ENCODE measurements at regions not wholly inside any gene's neighbourhood (a gene's known extent, or its start where the extent isn't known, plus 50 kb on each side); places are given as distances from the start of the nearest gene placed in this dataset.

DNA sequence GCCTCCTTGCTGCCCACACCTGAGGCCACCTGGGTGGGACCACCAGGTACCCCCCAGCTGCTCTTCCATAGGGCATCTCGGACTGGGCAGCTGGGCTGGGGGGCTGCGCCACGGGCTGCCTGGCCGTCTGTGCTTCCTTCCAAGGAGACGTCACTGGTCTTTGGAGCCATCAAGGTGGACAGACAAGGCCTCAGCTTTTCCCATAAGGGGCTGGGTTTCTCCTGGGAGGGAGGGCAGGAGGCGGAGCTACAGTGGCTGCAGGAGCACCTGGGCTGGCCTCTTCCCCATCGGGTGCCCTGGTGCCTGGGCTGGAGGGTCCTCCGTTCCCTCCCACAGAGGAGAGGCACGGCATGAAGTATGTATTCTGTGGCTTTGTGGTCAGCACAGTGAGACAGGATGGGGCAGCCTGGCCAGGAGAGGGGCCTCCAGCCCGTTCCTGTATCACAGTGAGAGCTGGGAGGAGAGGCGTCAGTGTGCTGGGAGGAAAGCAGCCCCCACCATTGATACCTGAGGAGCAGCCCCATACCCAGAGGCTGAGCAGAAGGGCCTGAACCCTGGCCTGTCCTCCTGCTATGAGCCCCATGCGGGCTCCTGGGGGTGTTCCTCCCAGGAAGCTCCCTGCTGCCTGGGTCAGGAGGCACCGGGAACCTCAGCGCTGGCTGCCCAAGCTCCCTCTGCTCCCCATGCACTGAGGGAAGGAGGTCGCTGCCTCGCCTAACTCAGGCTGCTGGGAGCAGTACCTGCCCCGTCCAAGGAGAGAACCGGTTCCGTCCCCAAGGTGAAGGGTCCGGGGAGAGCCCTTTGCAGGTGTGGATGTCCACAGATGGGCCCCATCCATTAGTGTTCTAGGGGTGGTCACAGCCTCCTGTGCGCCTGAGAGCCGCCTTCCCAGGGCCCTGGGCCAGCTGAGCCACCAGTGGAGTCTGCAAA, 1075.0 kb downstream of the BRD1 start:
- DNase-seq: no peak

DNA sequence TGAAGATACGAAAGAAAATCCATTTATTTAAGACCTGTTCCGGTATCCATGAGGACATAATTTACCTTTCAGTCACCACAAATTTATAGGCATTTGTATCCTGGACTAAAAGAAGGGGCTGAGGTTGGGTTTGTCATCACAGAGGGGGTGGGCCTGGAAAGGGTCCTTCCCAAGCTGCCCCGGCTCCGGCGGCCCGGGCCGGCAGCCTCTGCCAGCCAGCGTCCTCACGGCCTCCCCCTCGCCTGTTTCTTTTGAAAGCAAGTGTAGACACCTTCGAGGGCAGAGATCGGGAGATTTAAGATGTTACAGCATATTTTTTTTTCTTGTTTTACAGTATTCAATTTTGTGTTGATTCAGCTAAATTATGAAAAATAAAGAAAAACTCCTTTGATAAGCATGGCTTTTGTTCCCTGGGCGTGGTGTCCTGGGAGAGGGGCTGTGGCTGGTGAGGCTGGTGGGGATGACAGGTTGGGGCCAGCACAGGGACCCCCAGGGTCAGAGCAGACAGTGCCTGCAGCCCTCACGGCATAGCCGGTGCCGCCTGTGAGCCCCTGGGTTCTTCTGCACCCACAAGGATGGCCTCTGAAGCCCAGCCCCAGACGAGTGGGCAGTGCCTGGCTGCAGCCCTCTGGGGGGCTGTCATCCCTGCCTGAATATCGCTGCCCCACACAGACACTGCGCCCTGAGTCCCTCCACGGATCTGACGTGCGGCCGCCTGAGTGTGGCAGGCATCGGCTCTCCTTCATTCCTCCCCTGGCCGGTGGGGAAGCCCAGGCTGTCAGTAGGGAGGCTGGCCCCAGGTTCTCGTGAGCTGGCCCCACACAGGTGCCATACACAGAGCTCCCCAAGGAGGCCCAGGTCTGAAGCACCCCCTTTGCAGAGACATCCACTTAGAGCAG, 1075.9 kb downstream of the BRD1 start:
- no peak for DNase-seq

- DNase-seq: no peak
Measured at GRCh38 chr22:48750826-48751440, 1076.7 kb downstream of the BRD1 start.

GRCh38 chr22:48750282-48750681, 1077.4 kb downstream of the BRD1 start:
- no peak for DNase-seq

DNA sequence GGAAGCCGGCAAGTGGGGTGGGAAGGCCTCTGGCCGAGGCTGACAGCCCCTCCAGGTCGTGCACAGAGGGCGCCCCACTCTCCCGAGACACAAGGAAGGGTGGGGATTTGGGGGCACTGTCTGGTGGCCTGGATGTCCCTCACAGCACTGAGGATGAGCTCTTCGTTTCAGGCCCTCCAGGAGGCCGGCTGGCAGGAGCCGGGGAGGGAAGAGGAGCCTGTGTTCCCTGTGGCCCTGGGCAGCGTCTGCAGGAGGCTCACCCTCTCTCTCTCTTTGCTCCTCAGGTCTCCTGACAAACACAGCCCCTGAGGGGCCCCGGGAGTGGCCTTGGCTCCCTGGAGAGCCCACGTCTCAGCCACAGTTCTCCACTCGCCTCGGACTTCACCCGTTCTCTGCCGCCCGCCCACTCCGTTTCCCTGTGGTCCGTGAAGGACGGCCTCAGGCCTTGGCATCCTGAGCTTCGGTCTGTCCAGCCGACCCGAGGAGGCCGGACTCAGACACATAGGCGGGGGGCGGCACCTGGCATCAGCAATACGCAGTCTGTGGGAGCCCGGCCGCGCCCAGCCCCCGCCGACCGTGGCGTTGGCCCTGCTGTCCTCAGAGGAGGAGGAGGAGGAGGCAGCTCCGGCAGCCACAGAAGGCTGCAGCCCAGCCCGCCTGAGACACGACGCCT, 1078.0 kb downstream of the BRD1 start:
- no peak for DNase-seq

DNA sequence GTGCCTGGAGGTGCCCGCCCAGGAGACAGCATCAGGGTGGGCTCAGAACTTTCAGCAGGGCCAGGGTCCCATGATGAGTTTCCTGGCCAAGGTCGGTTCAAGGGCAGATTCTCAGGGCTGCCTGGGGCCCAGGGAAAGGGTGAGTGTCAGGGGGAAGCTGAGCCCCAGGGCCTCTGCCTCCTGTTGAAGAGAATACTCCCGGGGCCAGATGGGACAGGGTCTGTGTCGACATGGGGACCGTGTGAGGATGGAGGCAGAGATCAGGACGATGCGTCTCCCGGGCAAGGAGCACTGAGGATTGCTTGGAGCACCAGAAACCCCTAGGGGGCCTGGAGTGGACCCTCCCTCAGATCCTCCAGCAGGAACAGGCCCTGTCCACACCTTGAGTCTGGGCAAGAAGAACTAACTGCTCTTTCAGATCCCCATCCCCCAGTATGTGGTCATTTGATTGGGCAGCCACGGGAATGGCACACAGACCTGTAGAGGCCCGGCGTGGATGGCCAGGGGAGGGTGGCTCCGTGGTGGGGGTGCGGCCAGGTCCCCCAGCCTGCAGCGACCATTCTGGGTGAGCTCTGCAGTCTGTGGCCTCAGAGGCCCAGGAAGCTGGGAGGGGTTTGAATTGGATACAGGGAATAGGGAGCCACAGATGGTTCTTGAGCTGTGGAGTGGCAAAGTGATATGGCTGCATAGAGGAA, 1078.7 kb downstream of the BRD1 start:
- no peak for DNase-seq

- DNase-seq: no peak
Measured at GRCh38 chr22:48748113-48748859, 1079.4 kb downstream of the BRD1 start.

DNA sequence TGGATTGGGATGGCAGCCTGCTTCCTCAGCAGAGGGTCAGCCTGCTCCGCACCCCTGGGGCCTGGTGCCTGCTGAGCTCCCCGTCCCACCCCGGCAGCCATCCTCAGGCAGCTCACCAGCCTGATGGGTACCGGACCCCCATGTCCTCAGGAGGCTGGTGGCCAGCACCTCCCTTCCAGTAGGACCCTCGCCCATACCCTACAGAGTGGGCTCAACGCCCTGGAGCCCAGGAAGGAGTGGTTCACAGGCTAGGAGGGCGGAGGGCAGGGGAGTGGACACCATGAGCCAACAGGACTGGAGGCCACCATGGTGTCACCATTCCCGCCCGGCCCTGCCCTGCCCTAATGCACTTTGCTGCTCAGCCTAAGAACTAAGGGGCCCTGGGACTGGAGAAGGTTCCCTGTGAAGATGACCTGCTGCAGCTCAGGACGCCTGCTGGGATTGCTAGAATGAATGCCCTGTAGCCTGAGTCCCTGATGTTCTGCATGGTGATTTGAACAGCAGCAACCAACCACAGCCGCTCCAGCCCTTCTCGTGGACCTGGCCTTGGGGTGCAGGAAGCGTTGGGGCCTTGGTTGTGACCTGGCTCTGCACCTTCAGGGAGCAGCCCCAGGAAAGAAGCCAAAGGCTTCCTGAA, 1080.8 kb downstream of the BRD1 start:
- no peak for DNase-seq

DNA sequence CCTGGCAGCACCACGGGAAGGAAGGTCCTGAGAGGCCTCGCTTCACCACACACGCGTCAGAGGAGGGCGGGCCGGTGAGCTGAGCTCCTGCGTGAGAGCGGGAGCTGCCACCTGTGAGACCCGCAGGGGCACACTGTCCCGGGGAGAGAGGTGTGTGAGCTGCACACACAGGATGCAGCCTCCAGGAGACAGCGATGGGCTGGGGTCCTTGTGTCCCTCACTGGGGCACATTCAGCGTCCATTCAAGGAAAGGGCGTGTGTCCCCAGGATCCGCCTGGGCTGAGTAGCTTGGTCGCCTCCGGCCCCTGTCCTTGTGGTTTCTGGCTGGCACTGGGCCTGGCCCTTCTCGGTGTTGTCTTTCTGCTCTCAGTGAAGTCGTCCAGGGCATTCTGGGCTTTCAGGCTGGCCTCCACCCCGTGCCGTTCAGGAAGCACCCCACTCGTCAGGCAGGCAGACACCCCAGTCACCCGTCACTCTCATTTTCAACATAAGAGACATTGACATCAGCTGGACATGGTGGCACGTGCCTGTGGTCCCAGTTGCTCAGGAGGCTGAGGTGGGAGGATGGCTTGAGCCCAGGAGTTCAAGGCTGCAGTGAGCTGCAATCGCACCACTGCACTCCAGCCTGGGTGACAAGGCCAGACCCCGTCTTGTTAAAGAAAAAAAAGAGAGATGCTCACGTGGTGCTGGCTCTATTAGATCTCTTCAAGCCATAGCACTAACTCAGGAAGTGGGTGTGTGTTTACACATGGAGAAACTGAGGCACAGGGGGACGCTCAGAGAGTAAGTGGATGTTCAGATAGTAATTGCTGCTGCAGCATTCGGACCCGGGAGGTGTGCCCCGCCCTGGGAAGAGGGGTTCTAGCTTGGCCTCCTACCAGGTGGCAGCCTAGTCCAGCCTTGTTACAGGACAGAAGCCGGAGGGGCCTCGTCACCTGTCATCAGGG, 1081.6 kb downstream of the BRD1 start:
- no peak for DNase-seq

DNA sequence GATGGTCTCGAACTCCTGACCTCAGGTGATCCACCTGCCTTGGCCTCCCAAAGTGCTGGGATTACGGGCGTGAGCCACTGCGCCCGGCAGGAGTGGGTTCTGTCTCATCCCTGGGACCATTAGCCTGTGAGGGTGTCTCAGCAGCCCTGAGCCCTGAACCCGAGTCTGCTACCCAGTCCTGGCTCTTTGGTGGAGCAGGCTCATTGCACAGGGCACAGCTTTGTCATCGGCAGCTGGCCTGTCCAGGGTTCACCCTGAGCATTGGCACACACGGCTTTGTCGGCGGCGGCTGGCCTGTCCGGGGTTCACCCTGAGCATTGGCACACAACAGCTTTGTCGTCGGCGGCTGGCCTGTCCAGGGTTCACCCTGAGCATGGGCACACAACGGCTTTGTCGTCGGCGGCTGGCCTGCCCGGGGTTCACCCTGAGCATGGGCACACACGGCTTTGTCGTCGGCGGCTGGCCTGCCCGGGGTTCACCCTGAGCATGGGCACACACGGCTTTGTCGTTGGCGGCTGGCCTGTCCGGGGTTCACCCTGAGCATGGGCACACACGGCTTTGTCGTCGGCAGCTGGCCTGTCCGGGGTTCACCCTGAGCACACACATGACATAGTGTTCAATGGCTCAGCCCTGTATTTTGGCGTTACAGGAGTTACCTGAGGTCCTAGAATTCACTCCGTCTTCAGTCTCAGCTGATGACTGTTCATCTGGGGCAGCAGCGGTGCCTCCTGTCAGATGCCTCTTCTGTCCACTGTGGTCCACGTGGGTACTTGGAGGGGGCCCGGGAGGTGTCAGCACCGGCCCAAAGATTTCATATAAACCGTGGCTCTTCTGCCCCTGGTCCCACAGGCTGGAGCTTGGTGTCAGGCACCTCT, 1082.5 kb downstream of the BRD1 start:
- DNase-seq: no peak

- no peak for DNase-seq
Measured at GRCh38 chr22:48744283-48744641, 1083.4 kb downstream of the BRD1 start.

- no peak for DNase-seq
Measured at GRCh38 chr22:48743601-48744282, 1083.9 kb downstream of the BRD1 start.

DNA sequence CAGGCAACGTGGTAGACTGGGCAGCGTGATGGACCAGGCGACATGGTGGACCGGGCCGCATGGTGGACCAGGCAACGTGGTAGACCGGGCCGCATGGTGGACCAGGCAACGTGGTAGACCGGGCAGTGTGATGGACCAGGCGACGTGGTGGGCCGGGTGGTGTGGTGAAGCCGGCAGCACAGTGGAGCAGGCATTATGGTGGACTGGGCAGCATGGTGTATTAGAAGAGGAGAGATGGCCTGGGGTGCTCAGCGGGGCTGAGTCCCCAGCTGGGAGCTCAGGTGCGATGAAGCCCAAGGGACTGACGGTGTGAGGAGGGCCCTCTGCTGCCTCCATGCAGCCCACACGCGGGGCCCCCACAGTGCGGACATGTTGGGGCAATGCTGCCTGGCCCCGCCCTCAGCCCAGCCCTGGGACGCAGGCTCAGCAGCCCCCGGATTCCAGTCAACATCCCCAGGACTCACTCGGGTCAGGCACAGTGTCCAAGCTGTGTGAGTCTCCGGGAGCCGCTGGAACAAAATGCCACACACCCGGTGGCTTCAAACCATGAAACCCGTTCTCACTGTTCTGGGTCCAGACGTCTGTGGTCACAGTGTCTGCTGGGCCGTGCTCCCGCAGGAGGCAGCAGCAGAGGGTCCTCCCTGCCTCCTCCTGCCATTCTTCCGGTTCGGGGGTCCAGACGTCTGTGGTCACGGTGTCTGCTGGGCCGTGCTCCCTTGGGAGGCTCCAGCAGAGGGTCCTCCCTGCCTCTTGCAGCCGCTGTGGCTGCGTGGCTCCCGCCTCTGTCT, 1084.9 kb downstream of the BRD1 start:
- no peak for DNase-seq

DNA sequence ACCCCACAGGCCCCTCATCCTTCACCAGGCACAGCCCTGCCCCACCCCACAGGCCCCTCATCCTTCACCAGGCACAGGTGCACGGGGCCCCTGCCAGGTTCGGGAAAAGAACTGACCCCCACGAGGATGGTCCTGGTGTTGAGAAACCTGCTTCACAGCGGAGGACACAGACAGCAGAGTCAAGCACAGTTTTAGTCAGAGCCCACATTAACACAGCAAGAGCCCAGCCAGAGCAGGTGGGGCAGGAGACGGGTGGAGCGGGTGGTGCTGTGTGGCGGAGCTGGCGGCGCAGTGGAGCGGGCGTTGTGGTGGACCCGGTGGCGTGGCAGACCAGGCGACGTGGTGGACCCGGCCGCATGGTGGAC, 1085.5 kb downstream of the BRD1 start:
- DNase-seq: no peak

DNA sequence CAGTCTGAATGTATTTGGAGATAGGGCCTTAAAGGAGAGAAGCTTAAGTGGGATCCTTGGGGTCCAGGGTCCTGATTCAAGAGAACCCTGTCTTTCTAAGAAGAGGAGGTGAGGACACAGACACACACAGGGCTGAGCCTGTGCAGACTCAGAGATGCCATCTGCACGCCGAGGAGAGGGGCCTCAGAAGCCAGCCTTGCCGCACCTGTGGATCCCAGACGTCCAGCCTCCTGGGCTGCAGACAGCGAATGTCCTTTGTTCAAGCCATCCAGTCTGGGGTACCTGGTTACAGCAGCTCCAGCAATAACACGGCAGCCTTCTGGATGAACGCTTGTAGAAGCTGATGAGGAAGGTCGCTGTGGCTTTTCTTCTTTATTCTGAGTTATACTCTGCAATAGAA, 1086.1 kb downstream of the BRD1 start:
- DNase-seq: no peak

DNA sequence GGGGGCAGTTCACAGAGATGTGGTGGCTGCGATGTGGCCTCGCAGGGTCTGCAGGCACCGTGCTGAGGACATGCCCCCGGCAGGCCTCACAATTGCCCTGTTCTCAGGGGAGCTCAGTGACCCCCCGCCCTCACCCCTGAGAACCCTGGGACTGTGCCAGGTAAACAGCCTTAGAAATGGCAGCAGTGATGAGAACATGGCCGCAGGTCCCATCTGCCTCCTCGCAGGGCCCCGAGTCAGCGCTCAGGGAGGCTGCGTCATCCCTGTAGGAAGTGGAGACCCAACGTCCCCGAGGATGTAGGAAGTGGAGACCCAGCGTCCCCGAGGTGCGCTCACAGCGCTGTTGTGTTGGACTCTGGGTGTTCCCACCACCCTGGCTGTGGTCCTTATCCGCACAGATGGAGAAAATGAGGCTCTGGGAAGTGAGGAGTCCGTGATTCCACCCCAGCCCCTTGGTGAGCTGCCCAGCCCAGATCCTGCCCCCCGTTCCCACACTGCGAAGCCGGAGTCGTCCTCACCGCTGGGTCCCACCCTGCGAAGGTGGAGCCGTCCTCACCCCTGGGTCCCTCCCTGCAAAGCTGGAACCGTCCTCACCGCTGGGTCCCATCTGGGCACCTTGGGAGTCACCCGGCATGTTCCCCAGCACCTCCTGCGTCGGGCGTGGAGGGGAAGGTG, 1086.8 kb downstream of the BRD1 start:
- no peak for DNase-seq
